Caco-2 (cell line): ENCODE measurements at regions not wholly inside any gene's neighbourhood (a gene's known extent, or its start where the extent isn't known, plus 50 kb on each side); places are given as distances from the start of the nearest gene placed in this dataset.
A peak's percentile ranks its signal among the peaks of the same experiment; 100 is the strongest.
"Not testable (repeated sequence)": the region's sequence is repeated elsewhere in the genome, so short reads cannot be mapped to it uniquely, and the experiment has no call there.

Source experiments
- BruUV-seq: library from RNA; stranded (reverse); fragments of 400-500 nt; replicated peaks from 2 replicates; lab custom pipeline; 2021; lab: Mats Ljungman, UMichigan
- CTCF ChIA-PET: fragments of 300-600 bp; sonication (Branson Sonifier 250); formaldehyde crosslinking; loops from one replicate; lab custom pipeline; 2022; ENCODE audit warnings: antibody characterized with exemption; lab: Charles Lee
- POLR2A ChIA-PET: fragments of 300-600 bp; sonication (Branson Sonifier 250); formaldehyde crosslinking; loops from one replicate; lab custom pipeline; 2022; ENCODE audit warnings: antibody characterized with exemption; lab: Charles Lee
- DNase-seq, 2 experiments: peaks; one replicate each; pipeline versions ENCODE4 v3.0.0 to v3.0.0-alpha.2; 2020 to 2022
- H3K27me3 ChIP-seq: replicated peaks from 2 replicates; pipeline ENCODE4 v1.6.0; 2011; ENCODE audit warnings: low read length; ENCODE audit not compliant: control insufficient read depth, insufficient read depth
- H3K36me3 ChIP-seq: 2 replicates; pipeline ENCODE4 v1.5.1; 2011; ENCODE audit warnings: low read length; ENCODE audit not compliant: control insufficient read depth, insufficient read depth
- H3K4me1 ChIP-seq: fragments of 250-450 bp; sonication (Bioruptor Pico); 2 replicates; pipeline ENCODE4 v1.5.1; 2020; ENCODE audit warnings: mild to moderate bottlenecking
- H3K4me3 ChIP-seq: 2 replicates; pipeline ENCODE4 v1.5.1; 2011; ENCODE audit warnings: low read depth, mild to moderate bottlenecking, control low read depth, low read length
- H3K9me3 ChIP-seq: fragments of 250-450 bp; sonication (Bioruptor Pico); 2 replicates; pipeline ENCODE4 v1.5.1; 2020; ENCODE audit warnings: mild to moderate bottlenecking, moderate library complexity
- H3K27ac Mint-ChIP-seq: one replicate; pipeline ENCODE4 v1.8.0; 2022; ENCODE audit warnings: mixed read lengths; ENCODE audit not compliant: unreplicated experiment
- H3K27me3 Mint-ChIP-seq: one replicate; pipeline ENCODE4 v1.8.0; 2022; ENCODE audit warnings: mixed read lengths; ENCODE audit not compliant: insufficient read depth, unreplicated experiment
- H3K36me3 Mint-ChIP-seq: one replicate; pipeline ENCODE4 v1.8.0; 2022; ENCODE audit warnings: mild to moderate bottlenecking, mixed read lengths; ENCODE audit not compliant: insufficient read depth, unreplicated experiment
- H3K4me1 Mint-ChIP-seq: one replicate; pipeline ENCODE4 v1.8.0; 2022; ENCODE audit warnings: low read depth, mixed read lengths; ENCODE audit not compliant: unreplicated experiment
- H3K4me3 Mint-ChIP-seq: one replicate; pipeline ENCODE4 v1.8.0; 2022; ENCODE audit warnings: mild to moderate bottlenecking, moderate library complexity, mixed read lengths; ENCODE audit not compliant: unreplicated experiment
- H3K9me3 Mint-ChIP-seq: one replicate; pipeline ENCODE4 v1.8.0; 2022; ENCODE audit warnings: mixed read lengths; ENCODE audit not compliant: unreplicated experiment
- intact Hi-C: fragments of 100-400 bp; cut with micrococcal nuclease; formaldehyde crosslinking; loops from one replicate; pipeline ENCODE4 v1.10.0; 2022; ENCODE audit not compliant: unreplicated experiment

GRCh38 chr15:32536507-32537172, 56.6 kb upstream of the GOLGA8N start:
- H3K36me3 ChIP-seq, intact Hi-C loops, H3K27me3 ChIP-seq, CTCF ChIA-PET, POLR2A ChIA-PET, H3K27me3 Mint-ChIP-seq, H3K9me3 ChIP-seq, H3K9me3 Mint-ChIP-seq, H3K27ac Mint-ChIP-seq, H3K4me1 ChIP-seq, H3K36me3 Mint-ChIP-seq, H3K4me1 Mint-ChIP-seq, H3K4me3 Mint-ChIP-seq: not testable (repeated sequence)
- peak overlapping the region; percentile 44 for H3K4me3 ChIP-seq
- BruUV-seq = TSS peak; percentile 68
- DNase-seq = peak; percentile 53 to 77

- CTCF ChIA-PET, H3K4me1 Mint-ChIP-seq, H3K4me3 ChIP-seq, H3K36me3 Mint-ChIP-seq, H3K27me3 ChIP-seq, DNase-seq, POLR2A ChIA-PET, H3K4me1 ChIP-seq, BruUV-seq, H3K27me3 Mint-ChIP-seq, H3K4me3 Mint-ChIP-seq, H3K27ac Mint-ChIP-seq, H3K36me3 ChIP-seq, H3K9me3 Mint-ChIP-seq, H3K9me3 ChIP-seq, intact Hi-C loops: not testable (repeated sequence)
These were observed 57.2 kb upstream of the GOLGA8N start for GRCh38 chr15:32536057-32536493.

- DNase-seq, H3K4me1 Mint-ChIP-seq: not testable (repeated sequence)
These were observed 57.9 kb upstream of the GOLGA8N start for GRCh38 chr15:32535150-32535898.

GRCh38 chr15:32522900-32523299, 67.5 kb upstream of the GOLGA8O start:
- H3K9me3 Mint-ChIP-seq, H3K27me3 ChIP-seq, intact Hi-C loops, H3K27me3 Mint-ChIP-seq, BruUV-seq, H3K4me1 Mint-ChIP-seq, H3K9me3 ChIP-seq, H3K4me3 Mint-ChIP-seq, CTCF ChIA-PET, DNase-seq, H3K27ac Mint-ChIP-seq, H3K36me3 ChIP-seq, POLR2A ChIA-PET, H3K36me3 Mint-ChIP-seq, H3K4me3 ChIP-seq, H3K4me1 ChIP-seq: not testable (repeated sequence)

More at GRCh38 chr15:32535150-32535898, 57.9 kb upstream of the GOLGA8N start:
- H3K27me3 Mint-ChIP-seq, CTCF ChIA-PET, H3K27me3 ChIP-seq, H3K4me1 ChIP-seq, intact Hi-C loops, H3K36me3 ChIP-seq, H3K9me3 ChIP-seq, H3K27ac Mint-ChIP-seq, POLR2A ChIA-PET, H3K4me3 ChIP-seq, H3K4me3 Mint-ChIP-seq, H3K36me3 Mint-ChIP-seq, BruUV-seq, H3K9me3 Mint-ChIP-seq: not testable (repeated sequence)

- H3K9me3 ChIP-seq, H3K36me3 ChIP-seq, H3K36me3 Mint-ChIP-seq, DNase-seq, H3K4me1 Mint-ChIP-seq, H3K4me1 ChIP-seq, H3K9me3 Mint-ChIP-seq, H3K4me3 ChIP-seq, CTCF ChIA-PET, H3K4me3 Mint-ChIP-seq, H3K27me3 ChIP-seq, H3K27me3 Mint-ChIP-seq, POLR2A ChIA-PET, BruUV-seq, H3K27ac Mint-ChIP-seq, intact Hi-C loops: not testable (repeated sequence)
These were observed 67.0 kb upstream of the GOLGA8O start for GRCh38 chr15:32522421-32522820.

GRCh38 chr15:32518976-32519375, 63.5 kb upstream of the GOLGA8O start:
- DNase-seq, H3K36me3 ChIP-seq, H3K4me3 ChIP-seq, H3K27me3 Mint-ChIP-seq, H3K36me3 Mint-ChIP-seq, H3K9me3 ChIP-seq, CTCF ChIA-PET, H3K4me1 ChIP-seq, H3K4me1 Mint-ChIP-seq, intact Hi-C loops, H3K4me3 Mint-ChIP-seq, H3K27ac Mint-ChIP-seq, BruUV-seq, POLR2A ChIA-PET, H3K9me3 Mint-ChIP-seq, H3K27me3 ChIP-seq: not testable (repeated sequence)

- H3K4me3 ChIP-seq, DNase-seq, H3K4me3 Mint-ChIP-seq, H3K27me3 Mint-ChIP-seq, H3K9me3 ChIP-seq, H3K36me3 Mint-ChIP-seq, H3K27ac Mint-ChIP-seq, H3K27me3 ChIP-seq, H3K36me3 ChIP-seq, H3K4me1 ChIP-seq, BruUV-seq, CTCF ChIA-PET, H3K9me3 Mint-ChIP-seq, H3K4me1 Mint-ChIP-seq, POLR2A ChIA-PET, intact Hi-C loops: not testable (repeated sequence)
These were observed 62.6 kb upstream of the GOLGA8O start for GRCh38 chr15:32518013-32518412.
